ENCODE measurements at regions not wholly inside any gene's neighbourhood (a gene's known extent, or its start where the extent isn't known, plus 50 kb on each side); places are given as distances from the start of the nearest gene placed in this dataset.
A peak's percentile ranks its signal among the peaks of the same experiment; 100 is the strongest.

- no peak overlapping the region for H3K4me3 ChIP-seq (ENCODE audit: low read length)
- no peak for TF ChIP-seq CTCF (conservative IDR thresholded peaks at IDR 0.05; ENCODE audit: low read length)
Observed at GRCh38 chr14:30177781-30178180, 250.1 kb upstream of the PRKD1 start.

GRCh38 chr14:30179381-30180130 is 251.9 kb upstream of the PRKD1 start:
- TF ChIP-seq CTCF (conservative IDR thresholded peaks at IDR 0.05; ENCODE audit: low read length), result no peak

More at GRCh38 chr14:30177781-30178180, 250.1 kb upstream of the PRKD1 start:
- DNase-seq (ENCODE audit: low read depth), result peak; percentile 63

GRCh38 chr14:30180219-30180618 is 252.6 kb upstream of the PRKD1 start:
- H3K4me3 ChIP-seq (ENCODE audit: low read length), result no peak overlapping the region
- DNase-seq (ENCODE audit: low read depth), result peak; percentile 52
- TF ChIP-seq CTCF (conservative IDR thresholded peaks at IDR 0.05; ENCODE audit: low read length), result no peak

More at GRCh38 chr14:30179381-30180130, 251.9 kb upstream of the PRKD1 start:
- DNase-seq (ENCODE audit: low read depth), result peak; percentile 29
- H3K4me3 ChIP-seq (ENCODE audit: low read length), result no peak overlapping the region

- TF ChIP-seq CTCF (conservative IDR thresholded peaks at IDR 0.05; ENCODE audit: low read length), result peak; percentile 9; the same call in 1 of the 2 replicates
- DNase-seq (ENCODE audit: low read depth), result no peak
- H3K4me3 ChIP-seq (ENCODE audit: low read length), result no peak overlapping the region
Observed at GRCh38 chr14:30185832-30186231, 258.2 kb upstream of the PRKD1 start.

- DNase-seq (ENCODE audit: low read depth), result peak; percentile 46
- H3K4me3 ChIP-seq (ENCODE audit: low read length), result no peak overlapping the region
- TF ChIP-seq CTCF (conservative IDR thresholded peaks at IDR 0.05; ENCODE audit: low read length), result no peak
Observed at GRCh38 chr14:30191639-30192279, 264.1 kb upstream of the PRKD1 start.

GRCh38 chr14:30193101-30193500 is 265.5 kb upstream of the PRKD1 start:
- DNase-seq (ENCODE audit: low read depth), result no peak
- no peak overlapping the region for H3K4me3 ChIP-seq (ENCODE audit: low read length)
- TF ChIP-seq CTCF (conservative IDR thresholded peaks at IDR 0.05; ENCODE audit: low read length), result no peak
